Heart left ventricle (tissue), 16 donors: ENCODE measurements at regions not wholly inside any gene's neighbourhood (a gene's known extent, or its start where the extent isn't known, plus 50 kb on each side); places are given as distances from the start of the nearest gene placed in this dataset.

ENCODE experiments used
- ATAC-seq, 4 donors: fragments of 200-7000 bp; cut with Tn5 transposase; one replicate each; pipeline ENCODE4 v1.9.1; 2020 to 2022; ENCODE audit warnings: moderate library complexity in 4 of 4, mild to moderate bottlenecking in 3 of 4, moderate number of reproducible peaks in 1 of 4
- DNase-seq, 5 donors: peaks; one replicate each; pipeline ENCODE4 v3.0.0-alpha.2; 2020
- H3K27ac ChIP-seq, 12 donors: fragments of 200-600 bp; sonication (generic) in 4 of 12; one replicate each; pipeline versions ENCODE4 v1.5.0 to v1.8.0; 2016 to 2022; ENCODE audit warnings: mild to moderate bottlenecking in 2 of 12
- H3K27me3 ChIP-seq, 9 donors: fragments of 200-600 bp; sonication (generic) in 2 of 9; one replicate each; pipeline versions ENCODE4 v1.5.1 to v1.8.0; 2016 to 2022; ENCODE audit warnings: mild to moderate bottlenecking in 3 of 9
- H3K36me3 ChIP-seq, 9 donors: fragments of 200-600 bp; sonication (generic) in 2 of 9; one replicate each; pipeline versions ENCODE4 v1.5.0 to v1.8.0; 2018 to 2022; ENCODE audit warnings: mild to moderate bottlenecking in 2 of 9
- H3K4me1 ChIP-seq, 12 donors: fragments of 200-600 bp; sonication (generic) in 4 of 12; one replicate each; pipeline versions ENCODE4 v1.5.0 to v1.8.0; 2016 to 2022; ENCODE audit warnings: mild to moderate bottlenecking in 3 of 12
- H3K4me3 ChIP-seq, 12 donors: fragments of 200-600 bp; sonication (generic) in 4 of 12; one replicate each; pipeline versions ENCODE4 v1.5.0 to v1.8.0; 2017 to 2022; ENCODE audit warnings: mild to moderate bottlenecking in 9 of 12, moderate library complexity in 4 of 12
- H3K9me3 ChIP-seq, 12 donors: fragments of 200-600 bp; sonication (generic) in 4 of 12; one replicate each; pipeline versions ENCODE4 v1.5.0 to v1.8.0; 2016 to 2022; ENCODE audit warnings: mild to moderate bottlenecking in 1 of 12
- CTCF ChIP-seq, 12 donors: fragments of 200-600 bp; sonication (generic) in 4 of 12; IDR thresholded peaks; one replicate each; pipeline versions ENCODE4 v1.5.0 to v1.8.0; 2018 to 2022; ENCODE audit warnings: antibody characterized with exemption in 12 of 12, mild to moderate bottlenecking in 5 of 12
- POLR2A ChIP-seq, 2 donors: fragments of 450-650 bp; IDR thresholded peaks; one replicate each; pipeline ENCODE4 v1.6.1; 2017; ENCODE audit warnings: antibody characterized with exemption in 2 of 2, mild to moderate bottlenecking in 2 of 2, moderate library complexity in 2 of 2
- WGBS, 4 donors: extraction: QIAGEN DNeasy Blood & Tissue Kit in 2 of 4; methylation state at CpG; one replicate each; pipeline versions ENCODE4 v1.1.5 to v1.1.7; 2013 to 2018; 5-methylcytosine and 5-hydroxymethylcytosine counted together
- intact Hi-C, 10 donors: fragments of 100-400 bp; cut with DNase I; formaldehyde crosslinking; loops; one replicate each; pipeline versions ENCODE4 v1.11.1 to v1.14.2; 2022
- donor health status: ischemic (EF 13 %, LVEDD 7.1; RV severe dilation, severe dysfunction).
- donor health status: healthy with polysubstance abuse.
- donor health status: DM: no; HTN: yes; CAD: no.
- donor health status: DM: no; HTN: no; CAD: no.
- donor health status: ischemic (EF 25% LVEDD 6.9; RV normal size, moderate dysfunction).
- donor health status: ischemic (EF 25% LVEDD 5.7; RV mildly dilated, moderate dysfunction).
- donor health status: healthy.
- donor health status: DM: yes; HTN: yes; CAD: no.
- donor health status: ischemic (EF 35%, LVEDD 5.7; RV mildly dilated, moderate dysfunction).
- donor health status: nonischemic (EF 11% LVEDD 7.7; RV severe dilation, severe dysfunction).
- donor health status: DM: yes; HTN: yes; CAD: no.
- donor health status: PGD.
- donor health status: ischemic (EF 29% LVEDD 5.4; RV normal size, mild dysfunction).
- donor health status: nonischemic (EF 23%, LVEDD 6.1; RV moderate dilation, normal function).

- H3K36me3 ChIP-seq: no peaks in the 10 kb centered on the region
- intact Hi-C loops: no loop called here
- no peaks in the 10 kb centered on the region for H3K4me1 ChIP-seq
- no peak overlapping the region for H3K27ac ChIP-seq
- peaks cover 0 to 34% (median 12%) of the 10 kb centered on the region in 12 donors for H3K9me3 ChIP-seq
- ATAC-seq (no peak), DNase-seq (no peak)
- TF ChIP-seq POLR2A (IDR thresholded peaks at IDR 0.05): no peak
- TF ChIP-seq CTCF (IDR thresholded peaks at IDR 0.05): no peak
- 63 to 82% (median 72%) methylated on average over 1 of the region's 1 CpG for WGBS, 4 donors
- H3K4me3 ChIP-seq: no peak overlapping the region
- H3K27me3 ChIP-seq: no peaks in the 10 kb centered on the region
These were observed 1176.4 kb upstream of the EYS start for GRCh38 chr6:66883453-66883852.

- Histone ChIP-seq H3K4me1 (no peaks in the 10 kb centered on the region), H3K9me3 (peaks cover 0 to 19% (median 2%) of the 10 kb centered on the region in 12 donors), H3K27ac (no peak overlapping the region), H3K36me3 (no peaks in the 10 kb centered on the region), H3K4me3 (no peak overlapping the region), H3K27me3 (no peaks in the 10 kb centered on the region)
- 89 to 97% (median 92%) methylated on average over 1 of the region's 1 CpG for WGBS, 4 donors
- no peak for DNase-seq
- TF ChIP-seq CTCF (IDR thresholded peaks at IDR 0.05): no peak
- ATAC-seq: no peak
- intact Hi-C loops: no loop called here
These were observed 1159.8 kb upstream of the EYS start for GRCh38 chr6:66866801-66867200.

GRCh38 chr6:66865771-66866170, 1158.7 kb upstream of the EYS start:
- H3K27ac ChIP-seq: no peak overlapping the region
- H3K4me3 ChIP-seq: no peak overlapping the region
- intact Hi-C loops: no loop called here
- no peak for TF ChIP-seq CTCF (IDR thresholded peaks at IDR 0.05)
- no peak for TF ChIP-seq POLR2A (IDR thresholded peaks at IDR 0.05)
- ATAC-seq: no peak
- peaks cover 0 to 19% (median 2%) of the 10 kb centered on the region in 12 donors for H3K9me3 ChIP-seq
- H3K4me1 ChIP-seq: no peaks in the 10 kb centered on the region
- no peak for DNase-seq
- H3K27me3 ChIP-seq: no peaks in the 10 kb centered on the region
- no peaks in the 10 kb centered on the region for H3K36me3 ChIP-seq

GRCh38 chr6:66861007-66861541, 1154.0 kb upstream of the EYS start:
- 43 to 55% (median 51%) methylated on average over 2 of the region's 2 CpGs for WGBS, 4 donors
- Histone ChIP-seq H3K27me3 (no peaks in the 10 kb centered on the region), H3K4me1 (no peaks in the 10 kb centered on the region), H3K4me3 (no peak overlapping the region), H3K27ac (no peak overlapping the region), H3K9me3 (peaks cover 0 to 17% (median 2%) of the 10 kb centered on the region in 12 donors), H3K36me3 (no peaks in the 10 kb centered on the region)
- no peak for TF ChIP-seq CTCF (IDR thresholded peaks at IDR 0.05)
- no peak for TF ChIP-seq POLR2A (IDR thresholded peaks at IDR 0.05)
- DNase-seq: no peak
- intact Hi-C loops: no loop called here
- ATAC-seq: no peak
